Common myeloid progenitor, CD34-positive (primary cell): ENCODE measurements at regions not wholly inside any gene's neighbourhood (a gene's known extent, or its start where the extent isn't known, plus 50 kb on each side); places are given as distances from the start of the nearest gene placed in this dataset.

ENCODE experiments used
- CTCF ChIA-PET: fragments of 350-600 bp; sonication (Branson Sonifier 250); formaldehyde crosslinking; loops from one replicate; lab custom pipeline; 2021; ENCODE audit warnings: antibody characterized with exemption; lab: Charles Lee
- POLR2A ChIA-PET: fragments of 350-600 bp; sonication (Branson Sonifier 250); formaldehyde crosslinking; loops from one replicate; lab custom pipeline; 2021; ENCODE audit warnings: antibody characterized with exemption; lab: Charles Lee
- DNase-seq, 3 donors: peaks; one replicate each; pipeline versions ENCODE4 v3.0.0 to v3.0.0-alpha.2; 2013
- H3K27ac ChIP-seq, 2 experiments: 1 replicate in 1 of 2; 2 replicates in 1 of 2; pipeline ENCODE4 v1.7.0; 2013; ENCODE audit warnings: inconsistent platforms in 2 of 2, low read length in 2 of 2, mild to moderate bottlenecking in 2 of 2, low read depth in 1 of 2, moderate library complexity in 1 of 2; ENCODE audit not compliant: severe bottlenecking in 2 of 2, insufficient read depth in 1 of 2, poor library complexity in 1 of 2
- H3K27me3 ChIP-seq, 5 experiments: replicated peaks in 2 of 5; 1 replicate in 3 of 5; 2 replicates in 2 of 5; pipeline versions ENCODE4 v1.6.1 to v1.7.0; 2013; ENCODE audit warnings: low read length in 4 of 5, mild to moderate bottlenecking in 2 of 5, moderate library complexity in 2 of 5, inconsistent platforms in 1 of 5; ENCODE audit not compliant: insufficient read depth in 5 of 5, control insufficient read depth in 4 of 5
- H3K36me3 ChIP-seq, 4 experiments: 1 replicate in 2 of 4; 2 replicates in 2 of 4; pipeline versions ENCODE4 v1.6.1 to v1.7.0; 2013; ENCODE audit warnings: low read length in 3 of 4, control low read depth in 1 of 4, mild to moderate bottlenecking in 1 of 4; ENCODE audit not compliant: control insufficient read depth in 4 of 4, insufficient read depth in 4 of 4
- H3K4me1 ChIP-seq, 4 experiments: 1 replicate in 3 of 4; 2 replicates in 1 of 4; pipeline versions ENCODE4 v1.6.1 to v1.7.1; 2013; ENCODE audit warnings: low read length in 3 of 4, mild to moderate bottlenecking in 3 of 4, control low read depth in 1 of 4, inconsistent platforms in 1 of 4, moderate library complexity in 1 of 4; ENCODE audit not compliant: control insufficient read depth in 4 of 4, insufficient read depth in 4 of 4; ENCODE audit errors: control extremely low read depth in 1 of 4
- H3K4me3 ChIP-seq, 7 experiments: 1 replicate in 4 of 7; 2 replicates in 3 of 7; pipeline versions ENCODE4 v1.5.1 to v1.7.0; 2013; ENCODE audit warnings: mild to moderate bottlenecking in 7 of 7, low read length in 6 of 7, moderate library complexity in 6 of 7, inconsistent platforms in 2 of 7, low read depth in 2 of 7, control low read depth in 1 of 7; ENCODE audit not compliant: insufficient read depth in 4 of 7, control insufficient read depth in 1 of 7; ENCODE audit errors: extremely low read depth in 1 of 7
- H3K9me3 ChIP-seq, 5 experiments: 1 replicate in 4 of 5; 2 replicates in 1 of 5; pipeline versions ENCODE4 v1.6.1 to v1.7.1; 2013; ENCODE audit warnings: low read length in 4 of 5, mild to moderate bottlenecking in 2 of 5, inconsistent platforms in 1 of 5, low read depth in 1 of 5, moderate library complexity in 1 of 5; ENCODE audit not compliant: control insufficient read depth in 4 of 5, insufficient read depth in 2 of 5; ENCODE audit errors: control extremely low read depth in 1 of 5
- WGBS: methylation state at CpG from one replicate; pipeline ENCODE4 v1.1.5; 2013; ENCODE audit not compliant: insufficient coverage; 5-methylcytosine and 5-hydroxymethylcytosine counted together

GRCh38 chr1:36560621-36561360 lies 78.1 kb upstream of the CSF3R start:
- Histone ChIP-seq H3K27me3 (peaks cover 0 to 3% (median 0%) of the 10 kb centered on the region in 5 experiments), H3K4me3 (no peak overlapping the region), H3K27ac (no peak overlapping the region), H3K9me3 (no peaks in the 10 kb centered on the region), H3K4me1 (no peaks in the 10 kb centered on the region), H3K36me3 (no peaks in the 10 kb centered on the region)
- DNase-seq, result no peak
- WGBS, result 96% methylated on average over 5 of the region's 12 CpGs
- ChIA-PET POLR2A (no interaction called here), CTCF (interaction anchor here (1.5 kb wide), 1 partner anchor 11 kb away, joined by 4 read pairs; no protein-coding TSS in a partner anchor)

- Histone ChIP-seq H3K36me3 (no peaks in the 10 kb centered on the region), H3K4me3 (no peak overlapping the region), H3K9me3 (no peaks in the 10 kb centered on the region), H3K27ac (no peak overlapping the region), H3K27me3 (peaks cover 0 to 6% (median 3%) of the 10 kb centered on the region in 5 experiments), H3K4me1 (no peaks in the 10 kb centered on the region)
- ChIA-PET POLR2A (no interaction called here), CTCF (interaction anchor here (1.4 to 1.5 kb wide), 2 partner anchors 12 to 14 kb away, joined by 4 to 5 read pairs; no protein-coding TSS in a partner anchor)
- DNase-seq, result no peak
- 98% methylated on average over 6 of the region's 8 CpGs for WGBS
Observed at GRCh38 chr1:36560177-36560576, 77.5 kb upstream of the CSF3R start.

GRCh38 chr1:36559061-36559460 lies 76.3 kb upstream of the CSF3R start:
- DNase-seq, result no peak

GRCh38 chr1:36557041-36558000 lies 74.6 kb upstream of the CSF3R start:
- Histone ChIP-seq H3K9me3 (no peaks in the 10 kb centered on the region), H3K36me3 (no peaks in the 10 kb centered on the region), H3K4me1 (no peaks in the 10 kb centered on the region), H3K4me3 (no peak overlapping the region), H3K27ac (no peak overlapping the region), H3K27me3 (peaks cover 2 to 31% (median 24%) of the 10 kb centered on the region in 5 experiments)
- ChIA-PET POLR2A (no interaction called here), CTCF (interaction anchor here (1.1 to 1.8 kb wide), 2 partner anchors 14 to 19 kb away, joined by 4 read pairs; no protein-coding TSS in a partner anchor)
- DNase-seq, result no peak
- 85% methylated on average over 7 of the region's 14 CpGs for WGBS

More at GRCh38 chr1:36559061-36559460, 76.3 kb upstream of the CSF3R start:
- no peak overlapping the region for H3K4me3 ChIP-seq
- no peaks in the 10 kb centered on the region for H3K9me3 ChIP-seq
- H3K4me1 ChIP-seq, result no peaks in the 10 kb centered on the region
- H3K27ac ChIP-seq, result no peak overlapping the region
- POLR2A ChIA-PET, result no interaction called here
- CTCF ChIA-PET, result interaction anchor here (1.4 to 1.5 kb wide), 2 partner anchors 13 to 15 kb away, joined by 4 to 5 read pairs; no protein-coding TSS in a partner anchor
- H3K27me3 ChIP-seq, result peaks cover 0 to 15% (median 10%) of the 10 kb centered on the region in 5 experiments
- 80% methylated on average over 5 of the region's 8 CpGs for WGBS
- H3K36me3 ChIP-seq, result no peaks in the 10 kb centered on the region

GRCh38 chr1:36555041-36555440 lies 72.3 kb upstream of the CSF3R start:
- 78% methylated on average over 5 of the region's 5 CpGs for WGBS
- Histone ChIP-seq H3K27ac (no peak overlapping the region), H3K36me3 (no peaks in the 10 kb centered on the region), H3K9me3 (no peaks in the 10 kb centered on the region), H3K27me3 (peaks cover 4 to 34% (median 24%) of the 10 kb centered on the region in 5 experiments), H3K4me1 (no peaks in the 10 kb centered on the region), H3K4me3 (no peak overlapping the region)
- POLR2A ChIA-PET, result no interaction called here
- CTCF ChIA-PET, result interaction anchor here (1.4 to 1.7 kb wide), 3 partner anchors 9 to 39 kb away, joined by 3 to 10 read pairs (median 3); no protein-coding TSS in a partner anchor
- no peak for DNase-seq

- CTCF ChIA-PET, result interaction anchor here (0.8 to 2.4 kb wide), 5 partner anchors 10 to 137 kb away, joined by 3 to 10 read pairs (median 3); no protein-coding TSS in a partner anchor
- Histone ChIP-seq H3K9me3 (no peaks in the 10 kb centered on the region), H3K4me1 (no peaks in the 10 kb centered on the region), H3K4me3 (no peak overlapping the region), H3K27ac (no peak overlapping the region), H3K27me3 (peaks cover 4 to 34% (median 24%) of the 10 kb centered on the region in 5 experiments), H3K36me3 (no peaks in the 10 kb centered on the region)
- POLR2A ChIA-PET, result no interaction called here
- WGBS, result 93% methylated on average over 4 of the region's 4 CpGs
- DNase-seq, result no peak
Observed at GRCh38 chr1:36554323-36554628, 71.6 kb upstream of the CSF3R start.
